ENCODE measurements at regions not wholly inside any gene's neighbourhood (a gene's known extent, or its start where the extent isn't known, plus 50 kb on each side); places are given as distances from the start of the nearest gene placed in this dataset.

DNA sequence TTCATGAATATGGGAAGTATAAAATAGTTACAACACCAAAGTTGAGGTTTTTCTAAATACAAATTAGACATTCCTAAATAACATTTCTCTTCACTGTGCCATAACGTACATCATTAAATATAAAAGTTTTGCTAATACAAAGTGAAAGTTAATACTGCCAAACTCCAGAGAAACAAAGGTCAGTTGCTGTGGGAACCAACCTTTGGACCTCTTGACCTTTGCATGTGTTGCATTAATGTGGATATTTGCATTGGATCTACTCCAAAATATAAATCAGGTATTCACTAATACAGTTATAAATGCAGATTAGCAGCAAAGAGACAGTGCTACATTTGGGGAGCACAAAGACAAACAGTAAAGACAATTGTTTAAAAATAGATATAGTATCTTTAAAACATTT lies 366.0 kb upstream of the USP15 start:
- TF ChIP-seq EZH2phosphoT487 (IDR thresholded peaks at IDR 0.05; ENCODE audit: borderline replicate concordance, low read depth, low read length): no peak
- TF ChIP-seq, protein P1, sequence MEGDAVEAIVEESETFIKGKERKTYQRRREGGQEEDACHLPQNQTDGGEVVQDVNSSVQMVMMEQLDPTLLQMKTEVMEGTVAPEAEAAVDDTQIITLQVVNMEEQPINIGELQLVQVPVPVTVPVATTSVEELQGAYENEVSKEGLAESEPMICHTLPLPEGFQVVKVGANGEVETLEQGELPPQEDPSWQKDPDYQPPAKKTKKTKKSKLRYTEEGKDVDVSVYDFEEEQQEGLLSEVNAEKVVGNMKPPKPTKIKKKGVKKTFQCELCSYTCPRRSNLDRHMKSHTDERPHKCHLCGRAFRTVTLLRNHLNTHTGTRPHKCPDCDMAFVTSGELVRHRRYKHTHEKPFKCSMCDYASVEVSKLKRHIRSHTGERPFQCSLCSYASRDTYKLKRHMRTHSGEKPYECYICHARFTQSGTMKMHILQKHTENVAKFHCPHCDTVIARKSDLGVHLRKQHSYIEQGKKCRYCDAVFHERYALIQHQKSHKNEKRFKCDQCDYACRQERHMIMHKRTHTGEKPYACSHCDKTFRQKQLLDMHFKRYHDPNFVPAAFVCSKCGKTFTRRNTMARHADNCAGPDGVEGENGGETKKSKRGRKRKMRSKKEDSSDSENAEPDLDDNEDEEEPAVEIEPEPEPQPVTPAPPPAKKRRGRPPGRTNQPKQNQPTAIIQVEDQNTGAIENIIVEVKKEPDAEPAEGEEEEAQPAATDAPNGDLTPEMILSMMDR (conservative IDR thresholded peaks at IDR 0.05; ENCODE audit: low read length): no peak

All from OCI-LY7 (cell line).